ENCODE measurements at regions not wholly inside any gene's neighbourhood (a gene's known extent, or its start where the extent isn't known, plus 50 kb on each side); places are given as distances from the start of the nearest gene placed in this dataset.
"Not testable (repeated sequence)": the region's sequence is repeated elsewhere in the genome, so short reads cannot be mapped to it uniquely, and the experiment has no call there.

GRCh38 chr14:30223966-30224365, 296.3 kb upstream of the PRKD1 start:
- DNase-seq, result no peak

- DNase-seq, result no peak
Measured at GRCh38 chr14:30225176-30225575, 297.5 kb upstream of the PRKD1 start.

DNA sequence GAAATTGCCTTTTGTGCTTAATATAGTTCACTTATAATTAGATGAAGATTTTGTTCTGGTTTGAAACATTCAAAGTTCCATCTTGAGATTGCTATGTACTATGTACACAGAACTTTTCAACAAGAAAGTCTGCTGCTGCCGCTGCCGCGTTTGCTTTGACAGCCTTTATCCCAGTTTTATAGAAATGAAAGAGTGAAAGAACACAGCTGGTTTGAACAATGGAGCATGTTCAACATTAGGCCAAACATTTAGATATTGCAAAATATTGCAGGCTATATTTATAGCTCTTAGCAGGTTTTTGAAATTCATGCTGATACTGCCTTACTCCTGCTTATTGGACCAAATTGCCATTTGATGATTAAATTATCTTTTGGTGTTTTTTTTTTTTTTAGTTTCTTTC, 299.8 kb upstream of the PRKD1 start:
- no peak for DNase-seq

DNA sequence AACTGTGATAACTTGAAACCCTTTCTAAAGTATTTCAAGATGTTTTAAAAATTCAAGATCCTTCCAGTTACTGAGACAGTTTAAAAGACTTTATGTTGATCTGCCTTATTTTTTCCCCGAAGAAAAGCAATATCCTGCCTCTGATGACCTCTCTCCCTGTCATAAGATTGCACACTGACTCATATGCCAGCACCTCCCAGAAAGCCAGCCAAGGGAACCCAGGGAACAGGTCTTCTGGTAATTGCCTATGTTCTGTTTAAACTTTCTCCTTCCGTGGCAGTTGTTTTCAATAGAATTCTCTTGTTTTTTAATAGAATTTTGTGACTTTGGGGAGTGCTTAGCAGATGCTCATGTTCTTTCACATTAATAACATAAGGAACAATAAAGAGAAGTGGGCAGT, 300.2 kb upstream of the PRKD1 start:
- DNase-seq, result peak; percentile 34

GRCh38 chr14:30230719-30231118, 303.1 kb upstream of the PRKD1 start:
- no peak for DNase-seq

GRCh38 chr14:30234966-30235365, 307.3 kb upstream of the PRKD1 start:
- no peak for DNase-seq

DNA sequence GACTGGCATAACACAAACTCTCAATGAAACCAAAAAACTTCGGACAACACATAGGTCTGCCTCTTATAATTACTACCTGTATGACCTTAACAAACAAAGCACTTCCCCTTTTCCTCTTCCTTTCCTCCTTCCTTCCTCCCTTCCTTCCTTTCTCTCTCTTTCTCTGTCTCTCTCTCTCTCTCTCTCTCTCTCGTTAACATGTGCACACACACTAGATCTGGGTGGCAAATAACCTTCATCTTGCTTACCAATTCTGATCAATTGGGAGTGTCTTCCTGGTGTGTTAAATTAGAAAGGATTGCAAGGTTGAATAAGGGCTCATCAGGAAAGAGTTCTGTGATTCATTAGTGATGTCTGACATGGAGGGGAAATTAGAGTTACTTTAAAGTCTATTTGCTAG, 307.8 kb upstream of the PRKD1 start:
- DNase-seq, result no peak

GRCh38 chr14:30238936-30239335, 311.3 kb upstream of the PRKD1 start:
- DNase-seq, result no peak

DNA sequence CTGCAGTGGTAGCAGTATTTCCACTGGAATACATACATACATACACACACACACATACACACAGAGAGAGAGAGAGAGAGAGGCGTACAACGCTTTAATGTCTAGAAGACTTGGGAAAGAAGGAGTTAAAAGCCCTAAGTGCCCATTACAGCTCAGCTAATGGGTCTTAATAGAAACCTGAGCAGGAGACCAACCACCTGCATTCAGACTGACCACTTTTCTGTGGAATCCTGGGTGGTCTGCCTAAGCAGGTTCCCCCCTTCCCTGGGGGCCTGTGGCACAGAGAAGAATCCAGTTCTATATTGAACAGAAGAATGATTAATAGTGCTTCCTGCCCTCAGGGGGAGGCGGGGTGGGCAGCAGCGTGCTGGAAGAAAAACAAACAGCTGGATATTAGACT, 312.4 kb upstream of the PRKD1 start:
- no peak for DNase-seq

- DNase-seq, result no peak
Measured at GRCh38 chr14:30240685-30241084, 313.0 kb upstream of the PRKD1 start.

DNA sequence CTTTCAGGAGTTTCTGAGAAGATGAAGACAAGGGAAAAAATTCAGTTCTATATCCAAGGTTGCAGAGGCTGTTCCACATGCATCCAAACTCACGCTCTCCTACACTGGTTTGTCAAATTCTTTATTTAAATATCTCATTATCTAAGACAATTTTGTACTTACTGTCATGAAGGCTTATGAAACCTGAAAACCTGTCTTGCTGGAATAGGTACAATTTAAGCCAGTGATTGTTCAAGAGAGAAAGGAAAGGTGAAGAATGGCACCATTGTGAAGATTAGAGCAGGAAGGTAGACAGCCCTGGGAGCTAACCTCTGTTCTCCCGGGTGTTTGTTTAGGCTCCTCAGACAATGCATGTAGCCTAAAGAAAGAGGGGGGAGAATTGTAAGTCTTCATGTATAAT, 315.1 kb upstream of the PRKD1 start:
- DNase-seq, result no peak

- DNase-seq, result no peak
Measured at GRCh38 chr14:30243207-30243606, 315.6 kb upstream of the PRKD1 start.

DNA sequence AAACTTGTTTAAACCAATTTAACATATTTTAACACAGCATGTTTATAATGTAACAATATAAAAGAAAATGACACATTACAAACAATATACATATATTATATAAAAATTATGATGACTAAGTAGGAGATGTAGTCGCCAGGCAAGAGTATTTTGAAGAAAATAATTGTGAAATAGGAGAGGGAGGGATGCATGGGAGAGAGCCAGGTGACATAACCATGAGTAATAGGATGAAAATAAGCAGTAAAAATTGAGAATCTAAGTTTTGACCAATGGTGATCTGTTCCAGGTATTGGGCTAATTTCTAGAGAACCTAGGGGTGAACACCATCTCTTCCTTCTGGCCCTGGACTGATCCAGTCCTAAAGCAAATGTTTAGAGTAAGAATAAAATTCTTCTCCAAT, 315.2 kb upstream of the G2E3 start:
- peak; percentile 29 for DNase-seq

- DNase-seq, result not testable (repeated sequence)
Measured at GRCh38 chr14:30244348-30244747, 314.6 kb upstream of the G2E3 start.

DNA sequence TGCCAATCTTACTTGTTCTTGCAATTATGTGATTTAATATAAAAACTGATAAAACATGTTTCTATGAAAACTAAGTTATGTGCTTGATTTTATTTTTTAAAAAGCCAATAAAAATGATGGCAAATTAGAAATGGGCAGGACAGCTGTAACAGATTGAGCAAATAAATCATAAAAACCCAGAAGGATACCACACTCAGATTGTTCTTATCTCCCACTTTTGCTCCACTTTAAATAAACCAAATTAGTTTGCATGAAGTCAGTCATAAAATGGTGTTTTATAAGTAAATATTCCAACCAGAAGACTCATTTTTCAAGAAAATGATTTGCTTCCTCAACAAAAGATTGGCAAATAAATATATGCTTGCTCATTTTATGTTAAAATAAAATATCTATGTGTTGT, 307.9 kb upstream of the G2E3 start:
- DNase-seq, result no peak

DNA sequence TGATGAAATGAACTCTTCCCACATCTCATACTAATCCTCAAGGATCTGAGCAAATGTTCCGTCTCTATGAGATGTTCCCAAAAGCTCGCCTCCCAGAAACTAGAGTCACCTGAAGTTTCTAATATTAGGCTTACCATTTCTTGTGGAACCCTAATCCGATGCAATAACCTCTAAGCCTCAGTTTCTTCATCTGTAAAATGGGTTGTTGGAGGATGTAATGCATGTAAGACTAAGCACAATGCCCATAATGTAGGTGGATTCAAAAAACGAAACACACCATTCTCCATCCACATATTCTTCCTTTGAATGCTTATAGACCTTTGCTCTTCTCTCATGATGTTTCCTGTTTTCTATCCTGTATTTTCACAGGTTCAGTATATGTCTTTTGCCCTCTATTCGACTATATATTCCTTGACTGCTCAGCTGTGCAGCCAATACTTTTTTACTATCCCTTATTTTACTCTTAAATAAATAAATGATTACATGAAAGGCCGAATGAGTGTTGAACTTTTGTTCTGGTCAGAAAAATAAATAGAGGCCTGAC, 307.3 kb upstream of the G2E3 start:
- no peak for DNase-seq

DNA sequence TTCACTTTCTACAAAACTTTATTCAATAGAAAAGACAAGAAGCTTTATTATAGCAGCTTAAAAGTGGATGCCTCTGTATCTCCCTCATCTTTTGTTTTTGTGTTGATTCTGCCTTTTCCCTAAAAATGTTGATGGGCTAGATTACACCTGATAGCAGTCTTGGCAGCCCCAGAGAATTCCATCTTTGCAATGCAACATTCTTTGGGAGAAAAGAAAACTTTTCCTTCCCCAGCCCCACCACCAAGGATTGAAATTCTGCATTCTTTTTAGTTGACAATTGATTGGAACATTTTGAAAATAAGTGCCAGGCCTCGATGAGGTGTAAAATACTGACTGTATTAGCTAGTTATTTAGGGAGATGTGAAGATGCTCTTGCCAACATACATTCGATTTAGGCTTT, 306.8 kb upstream of the G2E3 start:
- DNase-seq, result no peak

DNA sequence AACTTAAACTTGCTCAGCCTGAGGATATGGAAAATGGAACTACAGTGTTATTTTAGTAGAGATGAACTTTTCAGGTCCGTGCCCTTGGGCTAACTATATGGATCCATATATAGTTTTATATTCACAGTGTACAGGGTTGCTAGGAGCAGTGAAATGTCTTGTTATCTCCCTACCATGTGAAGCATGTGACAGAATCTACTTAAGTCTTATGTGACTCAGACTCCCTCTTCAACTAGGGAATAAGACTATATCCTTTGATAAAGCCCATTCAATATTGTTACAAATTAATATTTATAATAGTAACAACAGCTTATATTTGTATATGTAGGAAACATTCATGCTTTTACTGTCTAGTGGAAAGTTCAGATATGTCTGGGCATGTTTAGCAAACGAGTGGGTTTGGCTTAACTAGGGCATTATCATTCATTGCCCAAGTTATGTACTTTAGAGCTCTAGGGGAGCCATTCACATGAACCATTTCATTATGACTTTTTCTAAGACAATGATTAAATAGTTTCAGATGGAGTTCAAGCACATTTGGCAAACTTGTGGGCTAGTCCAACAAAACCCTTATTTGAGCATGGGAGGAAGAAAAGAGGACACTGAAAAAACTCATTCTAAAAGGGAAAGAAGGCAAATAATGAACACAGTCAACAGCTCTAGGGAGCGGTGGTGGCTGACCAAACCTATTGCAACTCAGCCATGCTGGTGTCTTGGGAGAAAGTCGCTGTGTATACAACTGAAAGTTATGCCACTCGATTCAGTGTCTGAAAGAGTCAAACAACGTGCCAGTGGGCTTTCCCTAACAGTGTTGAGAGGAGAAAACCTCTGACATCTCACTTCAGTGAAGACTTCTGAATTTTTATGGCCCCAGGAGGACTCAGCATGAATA, 305.9 kb upstream of the G2E3 start:
- DNase-seq, result no peak

- DNase-seq, result no peak
Measured at GRCh38 chr14:30256627-30257026, 302.3 kb upstream of the G2E3 start.

GRCh38 chr14:30257946-30258661, 300.9 kb upstream of the G2E3 start:
- DNase-seq, result no peak

- no peak for DNase-seq
Measured at GRCh38 chr14:30260833-30261607, 297.9 kb upstream of the G2E3 start.

GRCh38 chr14:30264161-30264560, 294.8 kb upstream of the G2E3 start:
- no peak for DNase-seq

- no peak for DNase-seq
Measured at GRCh38 chr14:30266290-30266689, 292.7 kb upstream of the G2E3 start.
